HUES64 (cell line): ENCODE measurements at regions not wholly inside any gene's neighbourhood (a gene's known extent, or its start where the extent isn't known, plus 50 kb on each side); places are given as distances from the start of the nearest gene placed in this dataset.
"Not testable (repeated sequence)": the region's sequence is repeated elsewhere in the genome, so short reads cannot be mapped to it uniquely, and the experiment has no call there.

Experiments used
- H3K27ac ChIP-seq: 2 replicates; pipeline ENCODE4 v1.7.0; 2013; ENCODE audit warnings: low read depth, low read length, inconsistent platforms
- H3K27me3 ChIP-seq: 2 replicates; pipeline ENCODE4 v1.6.1; 2013; ENCODE audit warnings: mild to moderate bottlenecking, low read length; ENCODE audit not compliant: insufficient read depth
- H3K36me3 ChIP-seq: 2 replicates; pipeline ENCODE4 v1.6.1; 2013; ENCODE audit warnings: mild to moderate bottlenecking, low read length; ENCODE audit not compliant: insufficient read depth
- H3K4me1 ChIP-seq: 2 replicates; pipeline ENCODE4 v1.6.1; 2013; ENCODE audit warnings: mild to moderate bottlenecking, low read length, moderate library complexity; ENCODE audit not compliant: insufficient read depth
- H3K4me3 ChIP-seq: 2 replicates; pipeline ENCODE4 v1.5.1; 2013; ENCODE audit warnings: mild to moderate bottlenecking, low read length, moderate library complexity
- H3K9ac ChIP-seq: 2 replicates; pipeline ENCODE4 v1.6.1; 2013; ENCODE audit warnings: mild to moderate bottlenecking, low read depth, low read length
- H3K9me3 ChIP-seq: 2 replicates; pipeline ENCODE4 v1.6.1; 2013; ENCODE audit warnings: low read depth, low read length; ENCODE audit not compliant: insufficient read depth
- WGBS: fragments of 150-250, 120-280 bp; methylation state at CpG from one replicate; pipeline ENCODE4 v1.1.7; 2013; ENCODE audit warnings: missing lambda C conversion rate; 5-methylcytosine and 5-hydroxymethylcytosine counted together

GRCh38 chr1:61552630-61553305, 172.2 kb downstream of the TM2D1 start:
- Histone ChIP-seq H3K4me1 (no peaks in the 10 kb centered on the region), H3K36me3 (no peaks in the 10 kb centered on the region), H3K9me3 (peaks cover 11% of the 10 kb centered on the region), H3K27me3 (no peaks in the 10 kb centered on the region), H3K9ac (no peak overlapping the region), H3K27ac (no peak overlapping the region), H3K4me3 (no peak overlapping the region)
- 81% methylated on average over 4 of the region's 4 CpGs for WGBS

DNA sequence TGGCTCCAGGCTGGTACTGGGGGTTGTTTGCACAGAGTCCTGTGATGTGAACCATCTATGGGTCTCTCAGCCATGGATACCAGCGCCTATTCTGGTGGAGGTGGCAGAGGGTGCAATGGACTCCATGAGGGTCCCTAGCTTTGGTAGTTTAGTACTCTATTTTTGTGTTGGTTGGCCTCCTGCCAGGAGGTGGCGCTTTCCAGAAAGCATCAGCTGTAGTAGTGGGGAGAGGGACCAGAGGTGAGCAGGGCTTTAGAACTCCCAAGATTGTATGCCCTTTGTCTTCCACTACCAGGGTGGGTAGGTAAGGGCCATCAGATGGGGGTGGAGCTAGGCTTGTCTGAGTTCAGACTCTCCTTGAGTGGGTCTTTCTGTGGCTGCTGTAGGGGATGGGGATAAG, 177.6 kb downstream of the TM2D1 start:
- not testable (repeated sequence) for H3K9ac ChIP-seq, H3K4me1 ChIP-seq, H3K27me3 ChIP-seq, H3K27ac ChIP-seq, H3K9me3 ChIP-seq, H3K4me3 ChIP-seq, H3K36me3 ChIP-seq
- WGBS: 89% methylated on average over 2 of the region's 2 CpGs

DNA sequence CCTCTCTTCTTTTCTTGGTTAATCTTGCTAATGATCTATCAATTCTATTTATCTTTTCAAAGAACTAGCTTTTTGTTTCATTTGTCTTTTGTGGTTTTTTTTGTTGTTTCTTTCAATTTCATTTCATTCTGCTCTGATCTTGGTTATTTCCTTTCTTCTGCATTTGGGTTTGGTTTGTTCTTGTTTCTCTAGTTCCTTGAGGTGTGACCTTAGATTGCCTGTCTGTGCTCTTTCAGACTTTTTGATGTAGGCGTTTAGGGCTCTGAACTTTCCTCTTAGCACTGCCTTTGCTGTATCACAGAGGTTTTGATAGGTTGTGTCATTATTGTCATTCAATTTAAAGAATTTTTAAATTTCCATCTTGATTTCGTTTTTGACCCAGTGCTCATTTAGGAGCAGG, 180.1 kb downstream of the TM2D1 start:
- H3K27me3 ChIP-seq, H3K4me3 ChIP-seq, H3K27ac ChIP-seq, H3K9ac ChIP-seq, H3K9me3 ChIP-seq, H3K36me3 ChIP-seq, H3K4me1 ChIP-seq: not testable (repeated sequence)
- 93% methylated on average over 1 of the region's 2 CpGs for WGBS

DNA sequence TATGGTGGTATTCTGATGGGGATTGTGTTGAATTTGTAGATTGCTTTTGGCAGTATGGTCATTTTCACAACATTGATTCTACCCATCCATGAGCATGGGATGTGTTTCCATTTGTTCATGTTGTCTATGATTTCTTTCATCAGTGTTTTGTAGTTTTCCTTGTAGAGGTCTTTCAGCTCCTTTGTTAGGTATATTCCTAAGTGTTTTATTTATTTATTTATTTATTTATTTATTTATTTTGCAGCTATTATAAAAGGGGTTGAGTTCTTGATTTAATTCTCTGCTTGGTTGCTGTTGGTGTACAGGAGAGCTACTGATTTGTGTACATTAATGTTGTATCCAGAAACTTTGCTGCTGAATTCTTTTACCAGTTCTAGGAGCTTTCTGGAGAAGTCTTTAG, 181.4 kb downstream of the TM2D1 start:
- H3K27me3 ChIP-seq, H3K9me3 ChIP-seq, H3K36me3 ChIP-seq, H3K9ac ChIP-seq, H3K27ac ChIP-seq, H3K4me3 ChIP-seq, H3K4me1 ChIP-seq: not testable (repeated sequence)

DNA sequence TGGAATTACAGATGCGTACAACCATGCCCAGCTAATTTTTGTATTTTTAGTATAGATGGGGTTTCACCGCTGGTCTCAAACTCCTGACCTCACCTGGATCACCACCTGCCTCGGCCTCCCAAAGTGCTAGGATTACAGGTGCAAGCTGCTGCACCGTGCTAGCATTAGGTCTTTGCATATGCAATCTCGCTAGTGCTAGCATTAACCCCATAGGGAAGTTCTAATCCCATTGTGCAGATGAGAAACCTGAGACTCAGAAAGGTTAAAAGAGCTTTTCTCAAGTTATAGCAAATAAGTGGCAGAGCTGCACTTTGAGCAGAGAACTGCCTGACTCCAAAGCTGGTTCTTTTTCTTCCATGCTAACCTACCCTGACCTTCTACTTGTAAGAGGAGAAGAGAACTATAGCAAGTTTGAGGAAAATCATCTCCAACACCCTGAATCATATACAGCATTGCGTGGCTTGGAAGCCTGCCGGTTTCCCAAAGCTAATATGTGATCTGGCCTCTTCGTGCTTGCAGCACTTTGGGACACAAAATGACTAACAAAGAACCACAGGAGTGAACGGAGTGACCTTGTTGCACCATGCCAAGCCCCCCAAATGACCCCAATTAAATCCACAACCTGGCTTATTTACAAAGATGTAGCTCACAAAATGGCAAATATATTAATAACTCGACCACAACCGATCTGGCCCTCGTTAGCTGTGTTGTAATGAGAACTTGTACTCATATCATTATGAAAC, 185.1 kb downstream of the TM2D1 start:
- Histone ChIP-seq H3K9ac (no peak overlapping the region), H3K9me3 (no peaks in the 10 kb centered on the region), H3K27me3 (no peaks in the 10 kb centered on the region), H3K4me3 (no peak overlapping the region), H3K36me3 (no peaks in the 10 kb centered on the region), H3K27ac (no peak overlapping the region), H3K4me1 (0 out of 2 replicates have a peak, but pooled peaks cover 4% of the 10 kb centered on the region)
- 78% methylated on average over 12 of the region's 12 CpGs for WGBS

DNA sequence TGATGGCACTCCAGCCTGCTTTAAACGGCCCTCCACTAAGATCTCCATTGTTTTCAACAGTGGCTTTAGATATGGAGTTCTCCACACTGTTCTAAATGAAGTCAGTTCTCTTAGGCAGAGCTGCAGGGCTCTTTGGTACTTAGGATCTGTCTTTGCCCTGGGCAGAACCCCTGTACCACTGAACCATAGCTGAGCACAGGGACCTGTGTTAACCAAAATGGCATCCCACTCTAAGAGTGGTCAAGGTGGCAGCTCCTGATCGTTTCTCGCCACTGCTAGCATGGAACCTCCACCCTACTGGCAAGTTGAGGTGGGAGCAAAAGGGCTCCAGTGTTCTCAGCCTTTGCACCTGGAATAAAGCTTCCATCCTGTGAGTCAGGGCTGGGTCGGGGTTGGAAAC, 186.7 kb downstream of the TM2D1 start:
- no peaks in the 10 kb centered on the region for H3K27me3 ChIP-seq
- 93% methylated on average over 4 of the region's 4 CpGs for WGBS
- H3K4me3 ChIP-seq: no peak overlapping the region
- 0 out of 2 replicates have a peak, but pooled peaks cover 4% of the 10 kb centered on the region for H3K4me1 ChIP-seq
- H3K36me3 ChIP-seq: no peaks in the 10 kb centered on the region
- H3K27ac ChIP-seq: no peak overlapping the region
- H3K9ac ChIP-seq: no peak overlapping the region
- no peaks in the 10 kb centered on the region for H3K9me3 ChIP-seq

GRCh38 chr1:61536174-61537108, 188.5 kb downstream of the TM2D1 start:
- H3K4me1 ChIP-seq: 0 out of 2 replicates have a peak, but pooled peaks cover 4% of the 10 kb centered on the region
- 88% methylated on average over 3 of the region's 3 CpGs for WGBS
- H3K4me3 ChIP-seq: no peak overlapping the region
- no peaks in the 10 kb centered on the region for H3K9me3 ChIP-seq
- no peaks in the 10 kb centered on the region for H3K27me3 ChIP-seq
- H3K27ac ChIP-seq: no peak overlapping the region
- H3K9ac ChIP-seq: no peak overlapping the region
- H3K36me3 ChIP-seq: no peaks in the 10 kb centered on the region

- Histone ChIP-seq H3K4me3 (no peak overlapping the region), H3K36me3 (no peaks in the 10 kb centered on the region), H3K27me3 (no peaks in the 10 kb centered on the region), H3K4me1 (no peaks in the 10 kb centered on the region), H3K27ac (no peak overlapping the region), H3K9me3 (no peaks in the 10 kb centered on the region), H3K9ac (no peak overlapping the region)
- 100% methylated on average over 1 of the region's 1 CpG for WGBS
Measured at GRCh38 chr1:61534847-61535246, 190.1 kb downstream of the TM2D1 start.

- Histone ChIP-seq H3K27ac (no peak overlapping the region), H3K9ac (no peak overlapping the region), H3K27me3 (no peaks in the 10 kb centered on the region), H3K4me1 (no peaks in the 10 kb centered on the region), H3K36me3 (no peaks in the 10 kb centered on the region), H3K9me3 (no peaks in the 10 kb centered on the region), H3K4me3 (no peak overlapping the region)
- WGBS: no CpG with 5 or more reads among the region's 1 CpG
Measured at GRCh38 chr1:61533546-61533945, 191.4 kb downstream of the TM2D1 start.

DNA sequence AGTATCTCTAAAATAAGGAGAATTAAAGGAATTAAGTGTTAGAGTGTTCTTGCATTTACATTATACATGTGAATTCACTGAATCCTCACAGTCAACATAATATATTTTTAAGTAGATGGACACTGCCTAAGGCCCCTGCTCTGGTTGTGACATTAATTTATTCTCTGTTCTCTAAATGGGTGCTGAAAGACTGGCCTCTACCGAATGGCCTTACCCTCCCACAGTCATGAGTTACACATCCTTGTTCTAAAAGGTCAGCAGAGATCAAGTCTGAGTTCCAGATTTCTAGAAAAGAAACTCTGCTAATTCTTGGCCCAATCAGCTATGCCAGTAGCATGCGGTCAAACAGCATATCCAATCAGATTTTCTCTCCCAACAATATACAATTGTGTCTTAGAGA, 193.2 kb downstream of the TM2D1 start:
- H3K9me3 ChIP-seq: no peaks in the 10 kb centered on the region
- H3K27ac ChIP-seq: no peak overlapping the region
- no peak overlapping the region for H3K9ac ChIP-seq
- H3K4me3 ChIP-seq: no peak overlapping the region
- WGBS: 94% methylated on average over 1 of the region's 2 CpGs
- H3K36me3 ChIP-seq: no peaks in the 10 kb centered on the region
- no peaks in the 10 kb centered on the region for H3K4me1 ChIP-seq
- H3K27me3 ChIP-seq: no peaks in the 10 kb centered on the region
